ENCODE measurements at regions not wholly inside any gene's neighbourhood (a gene's known extent, or its start where the extent isn't known, plus 50 kb on each side); places are given as distances from the start of the nearest gene placed in this dataset.

GRCh38 chr1:29993950-29994349, 729.4 kb downstream of the MATN1 start:
- no peak for DNase-seq (ENCODE audit: low read depth)

DNA sequence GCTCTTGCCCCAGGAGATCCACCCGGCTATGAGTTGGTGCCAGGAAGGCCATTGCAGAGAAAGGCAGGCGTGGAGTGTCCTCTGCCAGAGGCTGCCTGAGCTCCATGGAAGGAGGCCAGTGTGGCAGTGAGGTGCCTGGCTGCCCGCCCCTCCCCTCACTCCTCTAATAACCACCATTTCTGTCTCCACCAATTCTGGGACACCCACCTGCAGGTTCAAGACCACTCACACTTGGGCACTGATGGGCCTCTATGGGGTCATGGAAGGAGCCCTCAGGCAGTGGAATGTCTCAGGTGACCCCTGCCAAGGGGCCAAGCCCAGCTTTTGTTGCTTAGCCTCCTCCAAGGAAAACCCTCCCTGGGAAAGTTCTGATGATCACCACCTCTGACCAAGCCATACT, 731.6 kb downstream of the MATN1 start:
- no peak for DNase-seq (ENCODE audit: low read depth)

DNA sequence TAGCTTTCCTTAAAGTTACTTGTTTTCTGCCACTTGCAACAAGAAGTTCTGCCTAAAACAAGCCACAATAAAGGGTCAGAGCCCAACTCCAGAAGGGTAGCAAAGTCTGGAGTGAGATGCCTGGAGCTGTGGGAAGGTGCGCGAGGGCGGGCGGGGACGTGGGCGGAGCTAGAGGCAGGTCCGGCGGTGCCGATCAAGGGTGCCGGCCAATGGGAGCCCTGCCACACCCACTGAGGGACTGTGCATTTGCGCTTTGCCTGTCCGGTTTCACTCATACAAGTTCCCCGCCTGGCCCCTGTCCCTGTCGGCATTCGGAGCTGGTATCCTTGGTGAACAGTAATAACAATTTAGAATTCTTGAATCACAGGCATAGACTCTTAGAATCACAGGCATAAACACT, 732.4 kb downstream of the MATN1 start:
- DNase-seq (ENCODE audit: low read depth), result no peak

DNA sequence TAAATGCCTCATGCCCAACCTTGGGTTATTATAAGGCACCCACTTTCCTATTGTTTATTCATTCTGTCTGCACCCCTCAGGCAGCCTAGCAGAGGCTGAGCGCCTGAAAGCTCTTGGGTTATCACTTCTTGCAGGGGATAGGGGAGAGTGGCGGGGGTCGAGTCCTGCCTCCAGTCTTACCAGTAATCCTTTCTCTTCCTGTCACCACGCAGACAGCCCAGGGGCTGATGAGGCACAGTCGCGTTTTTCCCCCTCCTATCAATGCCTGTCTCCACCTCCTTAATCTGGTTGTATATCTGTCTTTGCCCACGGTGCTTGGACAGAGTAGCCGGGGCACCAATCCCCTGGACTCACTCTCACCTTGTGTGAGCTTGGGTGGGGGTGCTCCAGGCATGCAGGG, 733.1 kb downstream of the MATN1 start:
- no peak for DNase-seq (ENCODE audit: low read depth)

DNA sequence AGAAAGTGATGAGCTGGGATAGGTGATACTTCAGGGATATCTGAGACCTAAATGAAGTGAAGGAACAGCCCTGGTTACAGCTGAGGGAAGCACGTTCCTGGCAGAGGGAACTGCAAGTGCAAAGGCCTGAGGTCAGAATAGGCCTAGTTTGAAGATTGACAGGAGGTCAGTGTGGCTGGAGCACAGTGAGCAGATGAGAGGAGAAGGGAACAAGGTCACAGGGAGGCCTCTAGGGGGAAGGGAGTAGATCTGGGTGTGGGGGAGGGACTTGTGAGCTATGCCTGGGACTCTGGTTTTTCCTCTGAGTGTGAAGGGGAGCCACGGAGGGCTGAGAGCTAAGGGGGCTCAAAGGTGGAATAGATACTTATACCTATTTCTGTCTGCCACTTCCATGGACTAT, 736.4 kb downstream of the MATN1 start:
- no peak for DNase-seq (ENCODE audit: low read depth)

GRCh38 chr1:29985606-29985945, 737.8 kb downstream of the MATN1 start:
- DNase-seq (ENCODE audit: low read depth), result no peak

GRCh38 chr1:29984862-29985605, 738.4 kb downstream of the MATN1 start:
- DNase-seq (ENCODE audit: low read depth), result no peak

DNA sequence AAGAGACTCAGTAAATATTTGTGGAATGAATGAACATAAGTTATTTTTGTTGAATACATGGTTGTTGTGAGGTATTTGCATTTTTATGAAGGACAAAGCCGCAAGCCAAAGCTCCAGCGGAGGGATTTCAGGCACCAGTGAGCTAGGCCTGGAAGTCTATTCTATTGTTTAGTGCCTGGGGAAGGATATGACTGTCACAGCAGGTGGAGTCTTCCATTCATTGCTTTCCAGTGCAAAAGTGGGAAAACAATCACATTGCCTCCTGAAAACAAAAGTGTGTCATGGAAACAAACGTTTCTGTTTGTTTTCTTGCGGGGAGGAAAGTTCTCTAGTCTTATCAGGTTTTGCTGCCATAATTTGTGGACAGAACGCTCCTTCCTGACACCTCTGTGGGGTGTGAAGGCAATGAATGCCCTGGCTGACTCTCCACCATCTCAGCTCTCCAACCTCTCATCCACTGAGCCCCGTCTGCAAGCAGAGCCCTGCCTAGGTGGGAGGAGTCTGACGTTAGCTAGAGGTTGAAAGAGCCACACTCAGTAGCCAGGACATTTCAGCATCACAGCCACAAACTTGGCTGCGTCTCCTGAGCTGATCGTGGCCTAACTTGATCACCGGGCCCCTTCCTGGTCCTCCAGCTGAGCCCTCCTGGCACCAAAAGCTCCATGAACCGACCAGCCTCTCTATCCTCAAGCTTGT, 739.1 kb downstream of the MATN1 start:
- DNase-seq (ENCODE audit: low read depth), result no peak

DNA sequence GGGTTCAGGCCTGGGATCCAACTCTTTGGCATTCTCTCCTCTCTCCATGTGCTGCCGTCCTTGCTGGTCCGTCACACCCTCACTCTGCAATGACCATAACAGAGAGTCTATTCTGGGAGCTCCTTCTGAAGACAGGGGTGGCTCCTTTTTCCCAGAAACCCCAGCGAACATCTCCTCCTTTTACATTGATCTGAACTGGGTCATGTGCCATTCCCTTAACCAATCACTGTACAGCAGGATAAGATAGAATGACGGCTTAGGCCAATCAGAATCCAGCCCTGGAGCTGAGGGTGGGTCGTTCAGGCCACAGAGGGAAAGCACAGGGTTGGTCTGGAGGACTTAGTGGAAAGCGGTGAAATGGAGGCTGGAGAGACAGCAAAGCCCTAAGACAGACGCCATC, 740.1 kb downstream of the MATN1 start:
- DNase-seq (ENCODE audit: low read depth), result no peak

- DNase-seq (ENCODE audit: low read depth), result no peak
These were observed 741.7 kb downstream of the MATN1 start for GRCh38 chr1:29981586-29982239.

DNA sequence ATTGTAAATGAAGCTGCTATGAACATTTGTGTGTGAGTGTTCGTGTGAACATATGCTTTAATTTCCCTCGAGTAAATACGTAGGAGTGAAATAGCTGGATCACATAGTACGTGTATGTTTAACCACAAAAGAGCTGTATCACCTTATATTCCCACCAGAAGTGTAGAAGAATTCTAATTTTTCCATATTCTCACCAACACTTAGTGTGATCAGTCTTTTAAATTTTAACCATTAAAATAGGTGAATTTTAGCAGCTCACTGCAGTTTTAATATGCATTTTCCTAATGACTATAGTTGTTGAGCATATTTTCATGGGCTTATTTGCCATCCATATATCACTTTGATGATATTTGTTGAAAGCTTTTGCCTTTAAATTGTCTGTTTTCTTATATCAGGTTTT, 741.2 kb downstream of the PTPRU start:
- no peak for DNase-seq (ENCODE audit: low read depth)

DNA sequence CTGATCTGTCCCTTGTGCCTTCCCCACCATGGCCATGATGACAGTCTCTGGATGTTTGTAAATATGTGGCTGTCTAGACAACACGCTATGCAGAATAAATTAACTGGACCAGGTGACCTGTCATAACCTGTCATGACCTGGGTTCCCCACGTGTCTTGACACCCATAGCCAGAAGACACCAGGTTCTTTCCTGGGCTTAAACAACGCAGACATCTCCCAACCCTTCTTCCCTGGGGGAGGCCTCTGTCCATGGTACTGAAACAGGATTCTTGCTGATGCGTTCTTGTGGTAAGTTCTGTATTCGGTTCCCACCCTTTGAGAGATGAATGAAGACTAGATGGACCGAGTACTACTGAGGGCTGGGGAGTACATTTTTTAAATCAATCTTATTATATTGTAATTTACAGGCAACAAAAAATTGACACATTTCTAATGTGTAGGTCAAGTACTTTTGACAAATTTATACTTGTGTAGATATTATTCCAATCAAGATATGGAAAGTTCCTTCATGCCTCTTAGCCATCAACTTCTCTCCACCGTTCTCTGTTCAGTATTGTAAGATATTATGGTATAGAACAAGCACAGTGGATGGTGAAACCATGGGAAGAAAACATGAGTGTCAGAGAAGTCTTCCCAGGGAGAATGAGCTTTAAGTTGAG, 738.8 kb downstream of the PTPRU start:
- peak; percentile 15 for DNase-seq (ENCODE audit: low read depth)

DNA sequence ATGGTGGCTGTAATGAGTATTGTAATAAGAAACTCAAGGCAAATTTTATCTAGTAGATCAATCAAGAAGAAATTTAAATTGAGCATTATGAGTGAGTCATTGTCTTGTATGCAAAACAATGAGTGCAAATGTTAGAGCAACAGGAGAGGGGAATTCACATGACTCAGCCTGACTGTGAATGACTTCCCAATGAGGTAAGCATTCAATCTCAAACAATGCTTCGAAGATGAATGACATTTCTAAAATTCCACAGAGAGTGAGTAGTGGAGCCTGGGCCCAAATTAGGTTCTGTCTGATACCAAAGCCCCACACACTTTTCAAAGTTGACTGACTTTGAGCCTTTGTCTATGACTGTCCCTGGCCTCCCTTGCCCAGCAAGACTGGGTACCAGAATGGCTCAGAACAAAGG, 738.0 kb downstream of the PTPRU start:
- DNase-seq (ENCODE audit: low read depth), result peak; percentile 4

- no peak for DNase-seq (ENCODE audit: low read depth)
These were observed 737.1 kb downstream of the PTPRU start for GRCh38 chr1:29973406-29973805.

GRCh38 chr1:29972421-29973053, 736.2 kb downstream of the PTPRU start:
- no peak for DNase-seq (ENCODE audit: low read depth)

DNA sequence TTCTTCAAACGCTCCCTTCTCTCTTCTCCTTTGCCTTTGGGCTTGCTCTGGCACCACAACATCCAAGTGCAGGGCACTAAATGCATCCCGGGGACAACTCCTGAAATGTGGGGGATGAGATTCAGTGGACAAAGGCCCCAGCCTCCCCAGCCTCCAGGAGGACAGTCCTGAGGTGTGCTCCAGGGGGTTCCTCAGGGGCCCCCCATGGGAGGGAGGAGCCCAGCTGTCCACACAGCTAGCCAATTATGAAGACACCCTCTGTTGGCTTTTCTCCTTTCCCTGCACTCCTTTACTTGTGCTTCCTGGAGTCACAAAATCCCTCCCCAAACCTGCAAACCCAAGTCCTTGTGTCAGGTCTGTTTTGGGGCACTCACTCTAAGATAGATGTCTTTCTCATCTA, 735.4 kb downstream of the PTPRU start:
- DNase-seq (ENCODE audit: low read depth), result no peak

GRCh38 chr1:29970747-29971325, 734.5 kb downstream of the PTPRU start:
- DNase-seq (ENCODE audit: low read depth), result no peak

GRCh38 chr1:29969576-29969975, 733.3 kb downstream of the PTPRU start:
- no peak for DNase-seq (ENCODE audit: low read depth)

GRCh38 chr1:29967261-29967660, 730.9 kb downstream of the PTPRU start:
- no peak for DNase-seq (ENCODE audit: low read depth)

- DNase-seq (ENCODE audit: low read depth), result no peak
These were observed 730.3 kb downstream of the PTPRU start for GRCh38 chr1:29966526-29967045.
